Left lung (tissue), 4 donors: ENCODE measurements at regions not wholly inside any gene's neighbourhood (a gene's known extent, or its start where the extent isn't known, plus 50 kb on each side); places are given as distances from the start of the nearest gene placed in this dataset.
"Not testable (repeated sequence)": the region's sequence is repeated elsewhere in the genome, so short reads cannot be mapped to it uniquely, and the experiment has no call there.

ENCODE experiments used
- ATAC-seq: fragments of 200-7000 bp; cut with Tn5 transposase; one replicate; pipeline ENCODE4 v1.9.1; 2020; ENCODE audit warnings: moderate library complexity
- DNase-seq, 4 donors: peaks; one replicate each; pipeline ENCODE4 v3.0.0-alpha.2; 2013 to 2020
- H3K27ac ChIP-seq, 2 donors: fragments of 200-600 bp; sonication (generic) in 1 of 2; one replicate each; pipeline versions ENCODE4 v1.5.0 to v1.8.0; 2020 to 2021
- H3K27me3 ChIP-seq, 2 donors: fragments of 200-600 bp; sonication (generic) in 1 of 2; one replicate each; pipeline versions ENCODE4 v1.5.0 to v1.8.0; 2020 to 2021
- H3K36me3 ChIP-seq, 2 donors: fragments of 200-600 bp; sonication (generic) in 1 of 2; one replicate each; pipeline versions ENCODE4 v1.5.0 to v1.8.0; 2020 to 2021
- H3K4me1 ChIP-seq, 2 donors: fragments of 200-600 bp; one replicate each; pipeline ENCODE4 v1.8.0; 2021
- H3K4me3 ChIP-seq, 2 donors: fragments of 200-600 bp; sonication (generic) in 1 of 2; one replicate each; pipeline versions ENCODE4 v1.5.0 to v1.8.0; 2020 to 2021; ENCODE audit warnings: mild to moderate bottlenecking in 1 of 2
- H3K9me3 ChIP-seq, 2 donors: fragments of 200-600 bp; sonication (generic) in 1 of 2; one replicate each; pipeline versions ENCODE4 v1.5.0 to v1.8.0; 2020 to 2021
- CTCF ChIP-seq, 2 donors: fragments of 200-600 bp; sonication (generic) in 1 of 2; IDR thresholded peaks; one replicate each; pipeline versions ENCODE4 v1.5.0 to v1.8.0; 2021; ENCODE audit warnings: antibody characterized with exemption in 2 of 2
- intact Hi-C, 2 donors: fragments of 100-400 bp; cut with DNase I; formaldehyde crosslinking; loops; one replicate each; pipeline versions ENCODE4 v1.11.2 to v1.14.2; 2022
- donor health status: DM: no; HTN: yes; CAD: no.
- donor health status: DM: no; HTN: no; CAD: no.

- H3K27me3 ChIP-seq = peaks cover 0 to 19% of the 10 kb centered on the region in 2 donors
- peak overlapping the region; percentile 22 to 34 for H3K4me3 ChIP-seq
- peak; percentile 84 for ATAC-seq
- intact Hi-C loops = no loop called here
- DNase-seq = peak in 3 of 4 donors; percentile 69 to 85 (median 72)
- peaks cover 8 to 26% of the 10 kb centered on the region in 2 donors for H3K4me1 ChIP-seq
- H3K27ac ChIP-seq = peak overlapping the region; percentile 59 to 77
- no peak for TF ChIP-seq CTCF (IDR thresholded peaks at IDR 0.05)
- no peaks in the 10 kb centered on the region for H3K9me3 ChIP-seq
- H3K36me3 ChIP-seq = no peaks in the 10 kb centered on the region
Measured at GRCh38 chr15:99486371-99487336, 79.1 kb upstream of the MEF2A start.

DNA sequence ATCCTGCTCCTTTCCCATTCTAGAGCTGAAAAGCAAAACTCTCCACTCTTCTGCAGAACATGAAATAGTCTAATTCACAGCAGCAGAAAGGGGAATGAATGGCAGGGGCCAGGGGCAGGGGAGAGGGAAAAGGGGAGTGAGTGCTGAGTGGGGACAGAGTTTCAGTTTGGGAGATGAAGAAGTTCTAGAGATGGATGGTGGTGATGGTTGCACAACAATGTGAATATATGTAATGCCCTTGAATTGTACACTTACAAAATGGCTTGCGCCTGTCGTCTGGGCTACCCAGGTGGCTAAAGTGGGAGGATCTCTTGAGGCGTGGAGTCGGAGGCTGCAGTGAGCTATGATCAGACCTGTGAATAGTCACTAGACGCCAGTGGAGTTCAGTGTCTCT is 78.5 kb upstream of the MEF2A start:
- peaks cover 8 to 26% of the 10 kb centered on the region in 2 donors for H3K4me1 ChIP-seq
- TF ChIP-seq CTCF (IDR thresholded peaks at IDR 0.05) = no peak
- H3K27me3 ChIP-seq = peaks cover 0 to 19% of the 10 kb centered on the region in 2 donors
- intact Hi-C loops = no loop called here
- peak overlapping the region in 1 of 2 donors; percentile 77 for H3K27ac ChIP-seq
- ATAC-seq (no peak), DNase-seq (no peak)
- no peak overlapping the region for H3K4me3 ChIP-seq
- no peaks in the 10 kb centered on the region for H3K9me3 ChIP-seq
- no peaks in the 10 kb centered on the region for H3K36me3 ChIP-seq

DNA sequence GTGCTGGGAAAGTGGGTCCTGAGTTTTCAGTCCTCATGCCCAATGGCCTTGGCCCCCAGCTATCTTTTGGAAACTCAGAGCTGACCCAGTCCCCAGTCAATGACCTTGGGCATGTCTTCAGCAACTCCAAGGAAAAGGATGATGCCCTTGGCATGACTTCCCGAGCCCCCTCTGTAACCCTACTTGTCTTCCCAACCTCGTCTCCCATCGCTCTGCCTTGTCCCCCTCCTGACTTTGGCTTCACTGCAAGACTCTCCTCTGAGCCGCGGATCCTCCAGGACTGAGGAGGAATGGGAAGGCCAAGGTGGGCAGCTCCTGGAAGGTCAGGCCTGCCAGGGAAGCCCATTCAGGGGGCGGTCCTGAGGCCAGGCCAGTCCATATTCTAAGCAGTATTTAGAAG is 73.5 kb upstream of the MEF2A start:
- intact Hi-C loops = no loop called here
- peaks cover under 1 to 15% of the 10 kb centered on the region in 2 donors for H3K4me1 ChIP-seq
- DNase-seq (no peak), ATAC-seq (no peak)
- H3K4me3 ChIP-seq = no peak overlapping the region
- no peak for TF ChIP-seq CTCF (IDR thresholded peaks at IDR 0.05)
- no peaks in the 10 kb centered on the region for H3K27me3 ChIP-seq
- H3K9me3 ChIP-seq = no peaks in the 10 kb centered on the region
- H3K27ac ChIP-seq = no peak overlapping the region
- no peaks in the 10 kb centered on the region for H3K36me3 ChIP-seq

GRCh38 chr15:99492716-99493115 is 73.1 kb upstream of the MEF2A start:
- ATAC-seq (no peak), DNase-seq (no peak)
- no peak for TF ChIP-seq CTCF (IDR thresholded peaks at IDR 0.05)
- Histone ChIP-seq H3K36me3 (no peaks in the 10 kb centered on the region), H3K9me3 (no peaks in the 10 kb centered on the region), H3K4me3 (no peak overlapping the region), H3K27me3 (no peaks in the 10 kb centered on the region), H3K27ac (no peak overlapping the region), H3K4me1 (peaks cover 0 to 11% of the 10 kb centered on the region in 2 donors)
- intact Hi-C loops = no loop called here

GRCh38 chr15:99493461-99493860 is 72.3 kb upstream of the MEF2A start:
- H3K27ac ChIP-seq = no peak overlapping the region
- intact Hi-C loops = no loop called here
- ATAC-seq (no peak), DNase-seq (no peak)
- no peaks in the 10 kb centered on the region for H3K9me3 ChIP-seq
- no peaks in the 10 kb centered on the region for H3K36me3 ChIP-seq
- H3K4me1 ChIP-seq = peaks cover 0 to 11% of the 10 kb centered on the region in 2 donors
- TF ChIP-seq CTCF (IDR thresholded peaks at IDR 0.05) = no peak
- H3K4me3 ChIP-seq = no peak overlapping the region
- H3K27me3 ChIP-seq = no peaks in the 10 kb centered on the region

- ATAC-seq, H3K27me3 ChIP-seq, H3K9me3 ChIP-seq, H3K4me3 ChIP-seq, H3K36me3 ChIP-seq, intact Hi-C loops, H3K27ac ChIP-seq: not testable (repeated sequence)
- peak in 1 of 4 donors; percentile 65 for DNase-seq
- H3K4me1 ChIP-seq = peaks cover 0 to 11% of the 10 kb centered on the region in 2 donors
Measured at GRCh38 chr15:99494536-99495233, 71.1 kb upstream of the MEF2A start.
